ENCODE measurements at regions not wholly inside any gene's neighbourhood (a gene's known extent, or its start where the extent isn't known, plus 50 kb on each side); places are given as distances from the start of the nearest gene placed in this dataset.

- H3K36me3 ChIP-seq = no peaks in the 10 kb centered on the region
- H3K4me1 ChIP-seq = peaks cover 0 to 4% of the 10 kb centered on the region in 2 donors
- ATAC-seq (no peak), DNase-seq (no peak)
- H3K27me3 ChIP-seq = no peaks in the 10 kb centered on the region
- TF ChIP-seq, protein P1, sequence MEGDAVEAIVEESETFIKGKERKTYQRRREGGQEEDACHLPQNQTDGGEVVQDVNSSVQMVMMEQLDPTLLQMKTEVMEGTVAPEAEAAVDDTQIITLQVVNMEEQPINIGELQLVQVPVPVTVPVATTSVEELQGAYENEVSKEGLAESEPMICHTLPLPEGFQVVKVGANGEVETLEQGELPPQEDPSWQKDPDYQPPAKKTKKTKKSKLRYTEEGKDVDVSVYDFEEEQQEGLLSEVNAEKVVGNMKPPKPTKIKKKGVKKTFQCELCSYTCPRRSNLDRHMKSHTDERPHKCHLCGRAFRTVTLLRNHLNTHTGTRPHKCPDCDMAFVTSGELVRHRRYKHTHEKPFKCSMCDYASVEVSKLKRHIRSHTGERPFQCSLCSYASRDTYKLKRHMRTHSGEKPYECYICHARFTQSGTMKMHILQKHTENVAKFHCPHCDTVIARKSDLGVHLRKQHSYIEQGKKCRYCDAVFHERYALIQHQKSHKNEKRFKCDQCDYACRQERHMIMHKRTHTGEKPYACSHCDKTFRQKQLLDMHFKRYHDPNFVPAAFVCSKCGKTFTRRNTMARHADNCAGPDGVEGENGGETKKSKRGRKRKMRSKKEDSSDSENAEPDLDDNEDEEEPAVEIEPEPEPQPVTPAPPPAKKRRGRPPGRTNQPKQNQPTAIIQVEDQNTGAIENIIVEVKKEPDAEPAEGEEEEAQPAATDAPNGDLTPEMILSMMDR (IDR thresholded peaks at IDR 0.05) = no peak
- intact Hi-C loops (cut with DNase I) = no loop called here
- H3K27ac ChIP-seq = no peak overlapping the region
- H3K9me3 ChIP-seq = no peaks in the 10 kb centered on the region
- H3K4me3 ChIP-seq = no peak overlapping the region
Observed at GRCh38 chr9:99577351-99577750, 244.3 kb upstream of the NR4A3 start.

- no peak for ATAC-seq
- no peaks in the 10 kb centered on the region for H3K27me3 ChIP-seq
- intact Hi-C loops (cut with DNase I) = no loop called here
- H3K27ac ChIP-seq = no peak overlapping the region
- H3K9me3 ChIP-seq = no peaks in the 10 kb centered on the region
- peaks cover 0 to 4% of the 10 kb centered on the region in 2 donors for H3K4me1 ChIP-seq
- H3K36me3 ChIP-seq = no peaks in the 10 kb centered on the region
- TF ChIP-seq, protein P1 (IDR thresholded peaks at IDR 0.05) = no peak
- no peak for DNase-seq
- no peak overlapping the region for H3K4me3 ChIP-seq
Observed at GRCh38 chr9:99578666-99579065, 243.0 kb upstream of the NR4A3 start.

DNA sequence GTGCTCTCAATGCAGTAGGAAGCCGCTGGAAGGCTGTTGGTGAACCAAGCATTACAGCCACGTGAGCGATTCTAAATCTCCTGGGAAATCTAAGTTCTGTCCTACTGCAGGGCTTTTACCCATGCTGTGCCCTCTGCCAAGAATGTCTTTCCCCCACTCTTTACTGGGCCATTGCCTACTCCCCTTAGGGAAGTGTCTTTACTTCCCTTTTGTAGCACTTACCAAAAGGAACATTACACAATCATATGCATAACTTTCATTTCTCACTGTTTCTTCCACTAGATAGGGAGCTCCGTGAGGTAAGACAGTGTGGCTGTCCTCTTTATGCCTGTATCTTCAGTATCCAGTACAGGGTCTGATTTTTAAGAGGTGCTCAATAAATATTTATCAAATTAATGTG lies 241.7 kb upstream of the NR4A3 start:
- Histone ChIP-seq H3K36me3 (no peaks in the 10 kb centered on the region), H3K27ac (peak overlapping the region in 1 of 2 donors; percentile 48), H3K4me3 (no peak overlapping the region), H3K9me3 (no peaks in the 10 kb centered on the region), H3K4me1 (peaks cover 0 to 4% of the 10 kb centered on the region in 2 donors), H3K27me3 (no peaks in the 10 kb centered on the region)
- DNase-seq = no peak
- TF ChIP-seq, protein P1 (IDR thresholded peaks at IDR 0.05) = no peak
- peak; percentile 76 for ATAC-seq
- intact Hi-C loops (cut with DNase I) = no loop called here

DNA sequence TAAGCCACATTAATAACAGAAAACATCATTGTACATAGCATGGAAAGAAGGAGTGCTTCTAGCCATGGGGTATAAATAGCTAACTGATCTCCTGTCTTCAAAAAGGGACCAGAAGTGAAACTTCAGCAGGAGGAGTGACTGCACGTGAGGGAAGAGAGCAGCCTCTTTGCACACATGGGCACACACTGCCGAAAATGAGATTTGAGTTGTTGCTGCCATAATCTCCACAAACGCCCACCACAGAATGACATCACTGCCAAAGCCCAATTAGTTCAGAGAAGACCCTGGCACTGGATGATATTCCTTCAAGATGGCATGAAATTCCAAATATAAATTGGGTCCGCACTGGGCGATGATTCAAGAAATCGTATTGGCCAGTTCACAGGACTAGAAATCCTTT lies 238.9 kb upstream of the NR4A3 start:
- no peaks in the 10 kb centered on the region for H3K9me3 ChIP-seq
- DNase-seq (no peak), ATAC-seq (no peak)
- no peaks in the 10 kb centered on the region for H3K27me3 ChIP-seq
- H3K36me3 ChIP-seq = no peaks in the 10 kb centered on the region
- no peak overlapping the region for H3K4me3 ChIP-seq
- TF ChIP-seq, protein P1 (IDR thresholded peaks at IDR 0.05) = no peak
- H3K4me1 ChIP-seq = peaks cover 0 to 4% of the 10 kb centered on the region in 2 donors
- no peak overlapping the region for H3K27ac ChIP-seq
- intact Hi-C loops (cut with DNase I) = no loop called here

DNA sequence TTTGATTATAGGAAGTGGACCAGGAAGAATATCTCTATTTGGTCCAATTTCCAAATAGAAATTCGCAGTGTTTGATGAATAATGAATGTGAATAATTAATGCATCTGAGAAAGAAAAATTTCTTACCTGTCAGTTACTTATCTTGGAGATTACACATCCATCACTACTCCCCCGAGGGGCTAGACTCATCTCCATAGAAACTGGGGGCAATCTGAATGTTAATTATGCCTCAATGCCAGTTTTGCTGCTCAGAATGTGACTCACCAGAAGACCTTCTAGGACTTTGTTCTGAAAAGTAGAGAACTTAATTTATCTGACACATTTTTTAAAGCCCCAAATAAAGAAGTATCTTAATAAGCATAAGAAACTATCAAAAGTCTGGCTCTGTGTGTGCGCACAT lies 233.4 kb upstream of the NR4A3 start:
- TF ChIP-seq, protein P1 (IDR thresholded peaks at IDR 0.05) = no peak
- intact Hi-C loops (cut with DNase I) = no loop called here
- no peak for DNase-seq
- H3K27ac ChIP-seq = no peak overlapping the region
- no peak for ATAC-seq
- H3K36me3 ChIP-seq = no peaks in the 10 kb centered on the region
- peaks cover 0 to 9% of the 10 kb centered on the region in 2 donors for H3K4me1 ChIP-seq
- H3K9me3 ChIP-seq = no peaks in the 10 kb centered on the region
- H3K4me3 ChIP-seq = no peak overlapping the region
- no peaks in the 10 kb centered on the region for H3K27me3 ChIP-seq

Measured in left lung (tissue), 4 donors.